ENCODE measurements at regions not wholly inside any gene's neighbourhood (a gene's known extent, or its start where the extent isn't known, plus 50 kb on each side); places are given as distances from the start of the nearest gene placed in this dataset.

GRCh38 chr6:126446248-126446647, 106.3 kb downstream of the CENPW start:
- no peak for TF ChIP-seq CTCF (IDR thresholded peaks at IDR 0.05; ENCODE audit: insufficient read depth, low read length, poor library complexity, severe bottlenecking)
- no peak for TF ChIP-seq EZH2phosphoT487 (conservative IDR thresholded peaks at IDR 0.05; ENCODE audit: low read length)
